ENCODE measurements at regions not wholly inside any gene's neighbourhood (a gene's known extent, or its start where the extent isn't known, plus 50 kb on each side); places are given as distances from the start of the nearest gene placed in this dataset.

DNA sequence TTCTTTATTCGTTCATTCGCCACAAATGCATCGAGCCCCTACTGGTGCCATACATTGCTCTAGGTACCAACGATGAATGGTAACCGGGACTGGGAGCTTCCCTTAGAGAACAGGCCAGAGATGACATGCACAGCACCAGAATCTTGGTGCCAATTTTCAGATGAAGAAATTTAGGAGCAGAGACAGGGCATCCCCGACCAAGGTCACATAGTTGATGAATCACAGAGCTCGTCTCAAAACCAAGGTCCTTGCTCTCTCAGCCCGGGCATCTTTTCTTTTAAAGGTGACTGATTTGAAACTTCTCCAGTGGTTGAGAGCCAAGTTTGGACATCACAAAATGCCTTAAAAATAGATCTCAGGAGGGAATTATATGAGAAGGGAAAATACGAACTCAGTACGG lies 73.2 kb upstream of the C16orf82 start:
- ChIA-PET POLR2A (no interaction called here), CTCF (no interaction called here)
- Mint-ChIP-seq H3K27me3 (peaks cover 5% of the 10 kb centered on the region), H3K4me1 (no peaks in the 10 kb centered on the region), H3K9me3 (peaks cover 9% of the 10 kb centered on the region), H3K4me3 (no peak overlapping the region), H3K36me3 (ENCODE audit: low read depth) (no peaks in the 10 kb centered on the region), H3K27ac (no peak overlapping the region)
- intact Hi-C loops (cut with micrococcal nuclease), result no loop called here
- TF ChIP-seq, protein P1, sequence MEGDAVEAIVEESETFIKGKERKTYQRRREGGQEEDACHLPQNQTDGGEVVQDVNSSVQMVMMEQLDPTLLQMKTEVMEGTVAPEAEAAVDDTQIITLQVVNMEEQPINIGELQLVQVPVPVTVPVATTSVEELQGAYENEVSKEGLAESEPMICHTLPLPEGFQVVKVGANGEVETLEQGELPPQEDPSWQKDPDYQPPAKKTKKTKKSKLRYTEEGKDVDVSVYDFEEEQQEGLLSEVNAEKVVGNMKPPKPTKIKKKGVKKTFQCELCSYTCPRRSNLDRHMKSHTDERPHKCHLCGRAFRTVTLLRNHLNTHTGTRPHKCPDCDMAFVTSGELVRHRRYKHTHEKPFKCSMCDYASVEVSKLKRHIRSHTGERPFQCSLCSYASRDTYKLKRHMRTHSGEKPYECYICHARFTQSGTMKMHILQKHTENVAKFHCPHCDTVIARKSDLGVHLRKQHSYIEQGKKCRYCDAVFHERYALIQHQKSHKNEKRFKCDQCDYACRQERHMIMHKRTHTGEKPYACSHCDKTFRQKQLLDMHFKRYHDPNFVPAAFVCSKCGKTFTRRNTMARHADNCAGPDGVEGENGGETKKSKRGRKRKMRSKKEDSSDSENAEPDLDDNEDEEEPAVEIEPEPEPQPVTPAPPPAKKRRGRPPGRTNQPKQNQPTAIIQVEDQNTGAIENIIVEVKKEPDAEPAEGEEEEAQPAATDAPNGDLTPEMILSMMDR (IDR thresholded peaks at IDR 0.05), result no peak
- ATAC-seq (ENCODE audit: low read depth) (no peak), DNase-seq (no peak)

DNA sequence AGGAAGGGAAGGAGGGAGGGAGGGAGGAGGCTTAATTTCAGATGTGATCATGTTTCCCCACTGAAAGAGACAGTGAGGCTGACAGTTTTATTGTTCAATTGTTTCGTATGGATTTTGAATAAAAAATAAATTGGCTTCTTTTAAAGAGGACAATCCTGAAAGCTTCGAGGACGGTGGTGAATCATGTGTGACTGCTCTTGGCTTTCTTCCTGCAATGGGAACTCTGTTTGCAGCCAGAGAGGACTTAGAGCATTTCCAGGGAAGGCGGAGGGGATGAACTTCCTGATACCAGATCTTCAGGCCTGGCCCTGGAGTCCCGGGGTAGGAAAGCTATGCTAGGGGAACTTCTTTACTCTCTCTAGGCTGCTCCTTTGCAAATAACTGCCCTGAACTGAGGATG lies 72.8 kb upstream of the C16orf82 start:
- Mint-ChIP-seq H3K4me1 (no peaks in the 10 kb centered on the region), H3K4me3 (no peak overlapping the region), H3K36me3 (ENCODE audit: low read depth) (no peaks in the 10 kb centered on the region), H3K9me3 (peaks cover 9% of the 10 kb centered on the region), H3K27ac (no peak overlapping the region), H3K27me3 (peaks cover 5% of the 10 kb centered on the region)
- TF ChIP-seq, protein P1 (IDR thresholded peaks at IDR 0.05), result no peak
- intact Hi-C loops (cut with micrococcal nuclease), result no loop called here
- ATAC-seq (ENCODE audit: low read depth), result no peak
- ChIA-PET POLR2A (no interaction called here), CTCF (no interaction called here)
- DNase-seq, result no peak

DNA sequence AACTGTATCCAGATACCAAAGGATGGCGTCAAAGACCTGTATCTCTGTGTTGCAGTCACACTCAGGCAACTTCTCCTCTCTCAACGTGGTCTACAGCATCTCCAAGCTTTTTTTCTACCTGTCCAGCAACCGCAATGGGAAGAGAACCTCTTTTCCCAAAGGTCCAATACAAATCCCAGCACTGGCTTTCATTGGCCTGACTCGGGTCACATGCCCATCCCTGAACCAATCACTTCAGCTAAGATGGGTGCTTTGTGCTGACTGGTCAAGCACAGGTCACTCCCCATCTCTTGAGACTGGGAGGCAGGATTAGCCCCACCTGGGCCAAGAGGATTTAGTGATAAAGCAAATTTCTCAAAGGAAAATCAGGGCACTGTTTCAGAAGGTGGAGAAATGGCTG lies 71.2 kb upstream of the C16orf82 start:
- TF ChIP-seq, protein P1 (IDR thresholded peaks at IDR 0.05), result no peak
- Mint-ChIP-seq H3K27ac (no peak overlapping the region), H3K27me3 (peaks cover 5% of the 10 kb centered on the region), H3K4me1 (no peaks in the 10 kb centered on the region), H3K36me3 (ENCODE audit: low read depth) (no peaks in the 10 kb centered on the region), H3K9me3 (peaks cover 9% of the 10 kb centered on the region), H3K4me3 (no peak overlapping the region)
- DNase-seq, result no peak
- ATAC-seq (ENCODE audit: low read depth), result no peak
- ChIA-PET POLR2A (no interaction called here), CTCF (no interaction called here)
- intact Hi-C loops (cut with micrococcal nuclease), result no loop called here

DNA sequence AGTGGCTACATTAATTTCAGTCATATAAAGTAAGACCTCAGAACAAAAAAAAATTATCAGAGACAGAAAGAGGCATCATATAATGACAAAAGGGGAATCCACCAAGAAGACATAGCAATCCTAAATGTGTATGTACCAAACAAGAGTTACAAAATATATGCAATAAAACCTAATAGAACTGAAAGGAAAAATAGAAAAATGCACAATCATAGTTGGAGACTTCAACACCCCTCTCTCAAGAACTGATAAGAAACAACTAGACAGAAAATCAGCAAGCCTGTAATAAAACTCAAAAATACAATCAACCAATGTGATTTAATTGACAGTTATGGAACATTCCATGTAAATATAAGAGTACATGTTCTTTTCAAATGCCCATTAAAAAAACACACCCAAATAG lies 61.3 kb upstream of the C16orf82 start:
- peaks cover 21% of the 10 kb centered on the region for H3K27me3 Mint-ChIP-seq
- no peak overlapping the region for H3K27ac Mint-ChIP-seq
- TF ChIP-seq, protein P1 (IDR thresholded peaks at IDR 0.05), result no peak
- ATAC-seq (ENCODE audit: low read depth) (no peak), DNase-seq (no peak)
- no peaks in the 10 kb centered on the region for H3K4me1 Mint-ChIP-seq
- ChIA-PET POLR2A (no interaction called here), CTCF (no interaction called here)
- peaks cover 14% of the 10 kb centered on the region for H3K9me3 Mint-ChIP-seq
- H3K4me3 Mint-ChIP-seq, result no peak overlapping the region
- intact Hi-C loops (cut with micrococcal nuclease), result no loop called here
- no peaks in the 10 kb centered on the region for H3K36me3 Mint-ChIP-seq (ENCODE audit: low read depth)

All from activated B cell treated with CpG ODN at 0.5 μM for 24 hours (primary cell).